HG02970 (cell line): ENCODE measurements at regions not wholly inside any gene's neighbourhood (a gene's known extent, or its start where the extent isn't known, plus 50 kb on each side); places are given as distances from the start of the nearest gene placed in this dataset.
"Not testable (repeated sequence)": the region's sequence is repeated elsewhere in the genome, so short reads cannot be mapped to it uniquely, and the experiment has no call there.

Experiments used
- ATAC-seq: cut with Tn5 transposase; IDR thresholded peaks from one replicate; pipeline ENCODE4 v1.9.1; 2021; ENCODE audit warnings: mild to moderate bottlenecking, moderate library complexity, moderate number of reproducible peaks; ENCODE audit not compliant: unreplicated experiment, low FRiP score

GRCh38 chr7:120014301-120014700 lies 258.7 kb upstream of the KCND2 start:
- not testable (repeated sequence) for ATAC-seq

- ATAC-seq, result no peak
These were observed 258.0 kb upstream of the KCND2 start for GRCh38 chr7:120014925-120015465.

GRCh38 chr7:120021085-120021484 lies 251.9 kb upstream of the KCND2 start:
- no peak for ATAC-seq

- ATAC-seq, result no peak
These were observed 249.3 kb upstream of the KCND2 start for GRCh38 chr7:120023494-120024167.

- ATAC-seq, result no peak
These were observed 244.3 kb upstream of the KCND2 start for GRCh38 chr7:120028636-120029035.

- no peak for ATAC-seq
These were observed 242.1 kb upstream of the KCND2 start for GRCh38 chr7:120030876-120031275.

GRCh38 chr7:120033114-120033513 lies 239.9 kb upstream of the KCND2 start:
- no peak for ATAC-seq

- ATAC-seq, result no peak
These were observed 233.8 kb upstream of the KCND2 start for GRCh38 chr7:120039138-120039537.

- no peak for ATAC-seq
These were observed 231.2 kb upstream of the KCND2 start for GRCh38 chr7:120041798-120042197.

GRCh38 chr7:120043250-120043649 lies 229.7 kb upstream of the KCND2 start:
- ATAC-seq, result no peak

- no peak for ATAC-seq
These were observed 220.0 kb upstream of the KCND2 start for GRCh38 chr7:120052884-120053382.

- ATAC-seq, result no peak
These were observed 219.5 kb upstream of the KCND2 start for GRCh38 chr7:120053390-120053961.

- ATAC-seq, result no peak
These were observed 218.4 kb upstream of the KCND2 start for GRCh38 chr7:120054376-120055100.

GRCh38 chr7:120055300-120055699 lies 217.7 kb upstream of the KCND2 start:
- no peak for ATAC-seq

- no peak for ATAC-seq
These were observed 216.7 kb upstream of the KCND2 start for GRCh38 chr7:120056227-120056626.

- no peak for ATAC-seq
These were observed 213.3 kb upstream of the KCND2 start for GRCh38 chr7:120059641-120060040.

- ATAC-seq, result no peak
These were observed 212.7 kb upstream of the KCND2 start for GRCh38 chr7:120060281-120060680.

- ATAC-seq, result no peak
These were observed 212.1 kb upstream of the KCND2 start for GRCh38 chr7:120060875-120061274.

GRCh38 chr7:120064565-120064964 lies 208.4 kb upstream of the KCND2 start:
- ATAC-seq, result no peak

- ATAC-seq, result not testable (repeated sequence)
These were observed 206.1 kb upstream of the KCND2 start for GRCh38 chr7:120066898-120067297.

- no peak for ATAC-seq
These were observed 202.8 kb upstream of the KCND2 start for GRCh38 chr7:120070201-120070600.
